ENCODE measurements at regions not wholly inside any gene's neighbourhood (a gene's known extent, or its start where the extent isn't known, plus 50 kb on each side); places are given as distances from the start of the nearest gene placed in this dataset.

GRCh38 chr9:115922444-115922843 lies 231.1 kb upstream of the PAPPA start (continued):
- no peak for TF ChIP-seq THAP9 (CRISPR knock-in tag; IDR thresholded peaks at IDR 0.05; ENCODE audit: borderline replicate concordance)
- no peak for TF ChIP-seq GABPA (IDR thresholded peaks at IDR 0.05; ENCODE audit: low read depth, low read length)
- no peak for TF ChIP-seq GABPA (CRISPR knock-in tag; IDR thresholded peaks at IDR 0.05; ENCODE audit: low read depth)
- TF ChIP-seq MEIS2 (CRISPR knock-in tag; IDR thresholded peaks at IDR 0.05), result no peak
- TF ChIP-seq HNRNPK (IDR thresholded peaks at IDR 0.05; ENCODE audit: low read depth, low read length, poor library complexity, severe bottlenecking), result no peak
- no peak for TF ChIP-seq STAG1 (CRISPR knock-in tag; IDR thresholded peaks at IDR 0.05)
- no peak for TF ChIP-seq GABPB1 (CRISPR knock-in tag; IDR thresholded peaks at IDR 0.05)
- no peak for TF ChIP-seq BRCA1 (CRISPR knock-in tag; IDR thresholded peaks at IDR 0.05)
- no peak for TF ChIP-seq GFI1 (CRISPR knock-in tag; IDR thresholded peaks at IDR 0.05; ENCODE audit: borderline replicate concordance)
- TF ChIP-seq ZNF292 (CRISPR knock-in tag; IDR thresholded peaks at IDR 0.05; ENCODE audit: borderline replicate concordance, low read depth), result no peak
- TF ChIP-seq ZFP36L2 (CRISPR knock-in tag; IDR thresholded peaks at IDR 0.05), result no peak
- no peak for TF ChIP-seq ZNF34 (CRISPR knock-in tag; IDR thresholded peaks at IDR 0.05; ENCODE audit: borderline replicate concordance)
- no peak for TF ChIP-seq ZNF703 (CRISPR knock-in tag; IDR thresholded peaks at IDR 0.05; ENCODE audit: borderline replicate concordance)
- TF ChIP-seq, protein P1, sequence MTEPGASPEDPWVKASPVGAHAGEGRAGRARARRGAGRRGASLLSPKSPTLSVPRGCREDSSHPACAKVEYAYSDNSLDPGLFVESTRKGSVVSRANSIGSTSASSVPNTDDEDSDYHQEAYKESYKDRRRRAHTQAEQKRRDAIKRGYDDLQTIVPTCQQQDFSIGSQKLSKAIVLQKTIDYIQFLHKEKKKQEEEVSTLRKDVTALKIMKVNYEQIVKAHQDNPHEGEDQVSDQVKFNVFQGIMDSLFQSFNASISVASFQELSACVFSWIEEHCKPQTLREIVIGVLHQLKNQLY (CRISPR knock-in tag; IDR thresholded peaks at IDR 0.05), result no peak
